HG03571 (cell line): ENCODE measurements at regions not wholly inside any gene's neighbourhood (a gene's known extent, or its start where the extent isn't known, plus 50 kb on each side); places are given as distances from the start of the nearest gene placed in this dataset.

ENCODE experiments used
- ATAC-seq: cut with Tn5 transposase; IDR thresholded peaks from one replicate; pipeline ENCODE4 v1.9.1; 2021; ENCODE audit not compliant: unreplicated experiment

GRCh38 chr22:22392131-22392530 lies 116.4 kb downstream of the ZNF280B start:
- no peak for ATAC-seq

GRCh38 chr22:22394591-22394990 lies 114.0 kb downstream of the ZNF280B start:
- ATAC-seq, result no peak

GRCh38 chr22:22395245-22395644 lies 113.3 kb downstream of the ZNF280B start:
- no peak for ATAC-seq

GRCh38 chr22:22396741-22397291 lies 111.7 kb downstream of the ZNF280B start:
- no peak for ATAC-seq

GRCh38 chr22:22397292-22397870 lies 111.2 kb downstream of the ZNF280B start:
- ATAC-seq, result no peak

GRCh38 chr22:22397875-22398524 lies 110.5 kb downstream of the ZNF280B start:
- no peak for ATAC-seq

GRCh38 chr22:22398530-22399327 lies 109.8 kb downstream of the ZNF280B start:
- ATAC-seq, result no peak

- no peak for ATAC-seq
Observed at GRCh38 chr22:22400099-22400498, 108.4 kb downstream of the ZNF280B start.

GRCh38 chr22:22400964-22401363 lies 107.6 kb downstream of the ZNF280B start:
- ATAC-seq, result no peak

GRCh38 chr22:22401381-22401780 lies 107.2 kb downstream of the ZNF280B start:
- ATAC-seq, result no peak

- no peak for ATAC-seq
Observed at GRCh38 chr22:22403306-22403705, 105.2 kb downstream of the ZNF280B start.

GRCh38 chr22:22403771-22404170 lies 104.8 kb downstream of the ZNF280B start:
- ATAC-seq, result no peak

- no peak for ATAC-seq
Observed at GRCh38 chr22:22404598-22405284, 103.8 kb downstream of the ZNF280B start.

GRCh38 chr22:22406445-22407027 lies 102.0 kb downstream of the ZNF280B start:
- no peak for ATAC-seq

- no peak for ATAC-seq
Observed at GRCh38 chr22:22407061-22407460, 101.5 kb downstream of the ZNF280B start.

GRCh38 chr22:22408269-22408668 lies 100.3 kb downstream of the ZNF280B start:
- no peak for ATAC-seq

- ATAC-seq, result no peak
Observed at GRCh38 chr22:22408731-22409696, 99.5 kb downstream of the ZNF280B start.

GRCh38 chr22:22410121-22410520 lies 98.4 kb downstream of the ZNF280B start:
- ATAC-seq, result no peak

- ATAC-seq, result no peak
Observed at GRCh38 chr22:22410677-22411076, 97.9 kb downstream of the ZNF280B start.

- no peak for ATAC-seq
Observed at GRCh38 chr22:22414266-22414665, 94.3 kb downstream of the ZNF280B start.
